HL-60 (cell line): ENCODE measurements at regions not wholly inside any gene's neighbourhood (a gene's known extent, or its start where the extent isn't known, plus 50 kb on each side); places are given as distances from the start of the nearest gene placed in this dataset.

Source experiments
- CTCF ChIP-seq: IDR thresholded peaks from one replicate; pipeline ENCODE4 v1.5.1; 2011; ENCODE audit warnings: low read length, control low read depth, inconsistent platforms; ENCODE audit not compliant: insufficient read depth
- REST ChIP-seq: IDR thresholded peaks from 2 replicates; pipeline ENCODE4 v1.6.1; 2012; ENCODE audit warnings: low read depth; ENCODE audit not compliant: insufficient replicate concordance

- TF ChIP-seq CTCF = no peak
- no peak for TF ChIP-seq REST
Observed at GRCh38 chr1:113271039-113271438, 119.3 kb upstream of the MAGI3 start.
